SK-N-DZ (cell line): ENCODE measurements at regions not wholly inside any gene's neighbourhood (a gene's known extent, or its start where the extent isn't known, plus 50 kb on each side); places are given as distances from the start of the nearest gene placed in this dataset.
"Not testable (repeated sequence)": the region's sequence is repeated elsewhere in the genome, so short reads cannot be mapped to it uniquely, and the experiment has no call there.

Experiments
- DNase-seq: peaks from one replicate; pipeline ENCODE4 v3.0.0-alpha.2; 2015; ENCODE audit warnings: low spot score

- DNase-seq = not testable (repeated sequence)
These were observed 117.2 kb downstream of the ZNF22 start for GRCh38 chr10:45117940-45118339.

GRCh38 chr10:45118929-45119328 lies 118.2 kb downstream of the ZNF22 start:
- DNase-seq = no peak

GRCh38 chr10:45122180-45122860 lies 121.6 kb downstream of the ZNF22 start:
- not testable (repeated sequence) for DNase-seq

GRCh38 chr10:45135443-45136198 lies 134.9 kb downstream of the ZNF22 start:
- no peak for DNase-seq

- DNase-seq = no peak
These were observed 135.5 kb downstream of the ZNF22 start for GRCh38 chr10:45136256-45136655.

GRCh38 chr10:45144326-45145070 lies 143.8 kb downstream of the ZNF22 start:
- no peak for DNase-seq

- DNase-seq = not testable (repeated sequence)
These were observed 144.4 kb downstream of the ZNF22 start for GRCh38 chr10:45145143-45145542.

- DNase-seq = no peak
These were observed 146.3 kb downstream of the ZNF22 start for GRCh38 chr10:45147000-45147399.

- DNase-seq = no peak
These were observed 150.3 kb downstream of the ZNF22 start for GRCh38 chr10:45150997-45151396.

GRCh38 chr10:45151467-45152214 lies 150.9 kb downstream of the ZNF22 start:
- no peak for DNase-seq

- no peak for DNase-seq
These were observed 152.0 kb downstream of the ZNF22 start for GRCh38 chr10:45152726-45153125.

- DNase-seq = no peak
These were observed 153.8 kb downstream of the ZNF22 start for GRCh38 chr10:45154502-45154901.

GRCh38 chr10:45155784-45156183 lies 155.1 kb downstream of the ZNF22 start:
- no peak for DNase-seq

- DNase-seq = no peak
These were observed 155.1 kb downstream of the OR13A1 start for GRCh38 chr10:45160271-45160670.

- DNase-seq = no peak
These were observed 152.0 kb downstream of the OR13A1 start for GRCh38 chr10:45163315-45163975.

- not testable (repeated sequence) for DNase-seq
These were observed 139.8 kb downstream of the OR13A1 start for GRCh38 chr10:45175520-45176118.

- no peak for DNase-seq
These were observed 135.7 kb downstream of the OR13A1 start for GRCh38 chr10:45179691-45180090.

GRCh38 chr10:45180507-45180906 lies 134.9 kb downstream of the OR13A1 start:
- DNase-seq = no peak

- no peak for DNase-seq
These were observed 134.2 kb downstream of the OR13A1 start for GRCh38 chr10:45180946-45181875.

GRCh38 chr10:45183174-45183573 lies 132.2 kb downstream of the OR13A1 start:
- no peak for DNase-seq
